ENCODE measurements at regions not wholly inside any gene's neighbourhood (a gene's known extent, or its start where the extent isn't known, plus 50 kb on each side); places are given as distances from the start of the nearest gene placed in this dataset.

- DNase-seq: no peak
- Histone ChIP-seq H3K27ac (no peak overlapping the region), H3K4me3 (no peak overlapping the region), H3K9me3 (no peaks in the 10 kb centered on the region), H3K27me3 (no peaks in the 10 kb centered on the region), H3K4me1 (no peaks in the 10 kb centered on the region), H3K36me3 (no peaks in the 10 kb centered on the region)
- intact Hi-C loops (cut with DNase I): no loop called here
- TF ChIP-seq POLR2AphosphoS5 (IDR thresholded peaks at IDR 0.05) (no peak), CTCF (IDR thresholded peaks at IDR 0.05) (no peak), POLR2A (IDR thresholded peaks at IDR 0.05) (no peak), EP300 (IDR thresholded peaks at IDR 0.05) (no peak)
Measured at GRCh38 chr7:96407427-96407826, 85.5 kb upstream of the SLC25A13 start.

GRCh38 chr7:96402913-96403312 is 81.0 kb upstream of the SLC25A13 start:
- intact Hi-C loops (cut with DNase I): no loop called here
- H3K4me3 ChIP-seq: no peak overlapping the region
- DNase-seq: no peak
- H3K4me1 ChIP-seq: no peaks in the 10 kb centered on the region
- no peak for TF ChIP-seq POLR2A (IDR thresholded peaks at IDR 0.05)
- H3K27ac ChIP-seq: no peak overlapping the region
- 55 to 80% methylated on average over 1 of the region's 1 CpG for WGBS, 2 donors
- no peaks in the 10 kb centered on the region for H3K9me3 ChIP-seq
- no peaks in the 10 kb centered on the region for H3K36me3 ChIP-seq
- no peaks in the 10 kb centered on the region for H3K27me3 ChIP-seq

GRCh38 chr7:96401200-96401599 is 79.3 kb upstream of the SLC25A13 start:
- WGBS, 2 donors: 60 to 72% methylated on average over 2 of the region's 2 CpGs

GRCh38 chr7:96400518-96400917 is 78.6 kb upstream of the SLC25A13 start:
- no peaks in the 10 kb centered on the region for H3K36me3 ChIP-seq
- H3K27me3 ChIP-seq: no peaks in the 10 kb centered on the region
- no peaks in the 10 kb centered on the region for H3K9me3 ChIP-seq
- no peak for DNase-seq
- no peak overlapping the region for H3K4me3 ChIP-seq
- no peaks in the 10 kb centered on the region for H3K4me1 ChIP-seq
- no peak for TF ChIP-seq POLR2A (IDR thresholded peaks at IDR 0.05)
- TF ChIP-seq POLR2AphosphoS5 (IDR thresholded peaks at IDR 0.05): no peak
- TF ChIP-seq EP300 (IDR thresholded peaks at IDR 0.05): no peak
- TF ChIP-seq CTCF (IDR thresholded peaks at IDR 0.05): no peak
- intact Hi-C loops (cut with DNase I): no loop called here
- H3K27ac ChIP-seq: no peak overlapping the region

More at GRCh38 chr7:96401200-96401599, 79.3 kb upstream of the SLC25A13 start:
- TF ChIP-seq CTCF (IDR thresholded peaks at IDR 0.05) (no peak), POLR2A (IDR thresholded peaks at IDR 0.05) (no peak), POLR2AphosphoS5 (IDR thresholded peaks at IDR 0.05) (no peak), EP300 (IDR thresholded peaks at IDR 0.05) (no peak)
- Histone ChIP-seq H3K4me3 (no peak overlapping the region), H3K27me3 (no peaks in the 10 kb centered on the region), H3K9me3 (no peaks in the 10 kb centered on the region), H3K4me1 (no peaks in the 10 kb centered on the region), H3K36me3 (no peaks in the 10 kb centered on the region), H3K27ac (no peak overlapping the region)
- intact Hi-C loops (cut with DNase I): no loop called here
- no peak for DNase-seq

GRCh38 chr7:96400001-96400400 is 78.1 kb upstream of the SLC25A13 start:
- H3K27me3 ChIP-seq: no peaks in the 10 kb centered on the region
- 83 to 96% methylated on average over 1 of the region's 1 CpG for WGBS, 2 donors
- H3K4me3 ChIP-seq: no peak overlapping the region
- intact Hi-C loops (cut with DNase I): no loop called here
- no peak for DNase-seq
- no peaks in the 10 kb centered on the region for H3K4me1 ChIP-seq
- H3K27ac ChIP-seq: no peak overlapping the region
- no peaks in the 10 kb centered on the region for H3K36me3 ChIP-seq
- TF ChIP-seq CTCF (IDR thresholded peaks at IDR 0.05) (no peak), POLR2AphosphoS5 (IDR thresholded peaks at IDR 0.05) (no peak), POLR2A (IDR thresholded peaks at IDR 0.05) (no peak), EP300 (IDR thresholded peaks at IDR 0.05) (no peak)
- H3K9me3 ChIP-seq: no peaks in the 10 kb centered on the region

Measured in sigmoid colon (tissue), 6 donors.